SU-DHL-6 (cell line): ENCODE measurements at regions not wholly inside any gene's neighbourhood (a gene's known extent, or its start where the extent isn't known, plus 50 kb on each side); places are given as distances from the start of the nearest gene placed in this dataset.

Source experiments
- EZH2phosphoT487 ChIP-seq: fragments of 200-600 bp; sonication (generic), shearing (Covaris generic); conservative IDR thresholded peaks from 2 replicates; pipeline ENCODE4 v1.6.1; 2018; ENCODE audit warnings: mild to moderate bottlenecking, antibody characterized with exemption, low read length, moderate library complexity, mixed read lengths
- TF ChIP-seq, protein P1 (sequence below): fragments of 200-600 bp; sonication (generic); IDR thresholded peaks from one replicate; pipeline ENCODE4 v1.5.1; 2017; ENCODE audit warnings: antibody characterized with exemption, mild to moderate bottlenecking, low read length, moderate library complexity; ENCODE audit not compliant: insufficient read depth, poor library complexity, severe bottlenecking

DNA sequence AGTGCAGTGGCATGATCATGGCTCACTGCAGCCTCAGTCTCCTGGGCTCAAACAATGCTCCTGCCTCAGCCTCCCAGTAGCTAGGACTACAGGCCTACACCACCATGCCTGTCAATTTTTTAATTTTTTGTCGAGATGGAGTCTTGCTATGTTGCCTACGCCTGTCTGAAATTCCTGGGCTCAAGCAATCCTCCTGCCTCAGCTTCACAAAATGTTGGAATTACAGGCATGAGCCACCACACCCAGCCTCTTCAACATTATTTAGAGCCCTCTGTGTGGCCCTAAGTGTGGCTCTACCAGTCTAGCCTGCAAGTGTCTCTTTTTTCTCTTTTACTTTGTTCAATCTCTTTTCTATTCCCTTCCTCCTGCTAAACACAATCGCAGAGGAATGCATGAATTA lies 154.4 kb upstream of the EPB41L4A start:
- TF ChIP-seq, protein P1, sequence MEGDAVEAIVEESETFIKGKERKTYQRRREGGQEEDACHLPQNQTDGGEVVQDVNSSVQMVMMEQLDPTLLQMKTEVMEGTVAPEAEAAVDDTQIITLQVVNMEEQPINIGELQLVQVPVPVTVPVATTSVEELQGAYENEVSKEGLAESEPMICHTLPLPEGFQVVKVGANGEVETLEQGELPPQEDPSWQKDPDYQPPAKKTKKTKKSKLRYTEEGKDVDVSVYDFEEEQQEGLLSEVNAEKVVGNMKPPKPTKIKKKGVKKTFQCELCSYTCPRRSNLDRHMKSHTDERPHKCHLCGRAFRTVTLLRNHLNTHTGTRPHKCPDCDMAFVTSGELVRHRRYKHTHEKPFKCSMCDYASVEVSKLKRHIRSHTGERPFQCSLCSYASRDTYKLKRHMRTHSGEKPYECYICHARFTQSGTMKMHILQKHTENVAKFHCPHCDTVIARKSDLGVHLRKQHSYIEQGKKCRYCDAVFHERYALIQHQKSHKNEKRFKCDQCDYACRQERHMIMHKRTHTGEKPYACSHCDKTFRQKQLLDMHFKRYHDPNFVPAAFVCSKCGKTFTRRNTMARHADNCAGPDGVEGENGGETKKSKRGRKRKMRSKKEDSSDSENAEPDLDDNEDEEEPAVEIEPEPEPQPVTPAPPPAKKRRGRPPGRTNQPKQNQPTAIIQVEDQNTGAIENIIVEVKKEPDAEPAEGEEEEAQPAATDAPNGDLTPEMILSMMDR, result no peak
- TF ChIP-seq EZH2phosphoT487, result no peak
